K562 (cell line): ENCODE measurements at regions not wholly inside any gene's neighbourhood (a gene's known extent, or its start where the extent isn't known, plus 50 kb on each side); places are given as distances from the start of the nearest gene placed in this dataset.
A peak's percentile ranks its signal among the peaks of the same experiment; 100 is the strongest.

Source experiments
- ARHGAP35 ChIP-seq: fragments of 450-650 bp; IDR thresholded peaks from 2 replicates; pipeline ENCODE4 v1.6.1; 2018; ENCODE audit not compliant: partially characterized antibody
- BRD4 ChIP-seq: fragments of 200-600 bp; sonication (generic); IDR thresholded peaks from 2 replicates; pipeline ENCODE4 v1.6.1; 2017; ENCODE audit warnings: inconsistent platforms
- CBFA2T3 ChIP-seq: fragments of 450-650 bp; IDR thresholded peaks from 2 replicates; pipeline ENCODE4 v1.6.1; 2017
- CBX5 ChIP-seq: IDR thresholded peaks from 2 replicates; pipeline ENCODE4 v1.6.1; 2014; ENCODE audit warnings: low read depth, borderline replicate concordance
- HDAC8 ChIP-seq: fragments of 450-650 bp; IDR thresholded peaks from 2 replicates; pipeline ENCODE4 v1.6.1; 2016; ENCODE audit warnings: mild to moderate bottlenecking, missing genetic modification characterization, moderate library complexity, missing compliant biosample characterization
- HEY1 ChIP-seq: fragments of 250-450 bp; sonication (Bioruptor Pico); IDR thresholded peaks from 2 replicates; pipeline ENCODE4 v1.5.0; 2020; ENCODE audit warnings: mild to moderate bottlenecking, moderate library complexity, borderline replicate concordance
- IRF2 ChIP-seq: sonication (generic); formaldehyde crosslinking; IDR thresholded peaks from 2 replicates; pipeline ENCODE4 v1.8.1; 2022; ENCODE audit warnings: mild to moderate bottlenecking, missing genetic modification reagents
- KLF1 ChIP-seq: fragments of 450-650 bp; IDR thresholded peaks from 2 replicates; pipeline ENCODE4 v1.6.1; 2016; ENCODE audit warnings: missing genetic modification characterization, missing compliant biosample characterization
- MEIS2 ChIP-seq: fragments of 450-650 bp; IDR thresholded peaks from 2 replicates; pipeline ENCODE4 v1.6.1; 2014; ENCODE audit warnings: mild to moderate bottlenecking; ENCODE audit not compliant: partially characterized antibody
- OTX1 ChIP-seq: fragments of 450-650 bp; formaldehyde crosslinking; IDR thresholded peaks from 2 replicates; pipeline ENCODE4 v1.4.0; 2022; ENCODE audit warnings: mild to moderate bottlenecking
- SMAD1 ChIP-seq: fragments of 150-350 bp; IDR thresholded peaks from 2 replicates; pipeline ENCODE4 v1.6.1; 2014; ENCODE audit warnings: low read length, low read depth; ENCODE audit not compliant: partially characterized antibody
- STAG1 ChIP-seq: sonication (generic); formaldehyde crosslinking; IDR thresholded peaks from 2 replicates; pipeline ENCODE4 v1.5.0; 2020; ENCODE audit warnings: missing genetic modification reagents, borderline replicate concordance
- TAF15 ChIP-seq: fragments of 200-400 bp; formaldehyde crosslinking; IDR thresholded peaks from 2 replicates; pipeline ENCODE4 v1.6.1; 2017; ENCODE audit warnings: mild to moderate bottlenecking, low read depth, low read length, moderate library complexity
- ZNF263 ChIP-seq: sonication (generic); formaldehyde crosslinking; IDR thresholded peaks from 2 replicates; pipeline ENCODE4 v1.8.0; 2022; ENCODE audit warnings: mild to moderate bottlenecking, missing genetic modification reagents, borderline replicate concordance
- TF ChIP-seq, protein P1 (sequence below): fragments of 150-350 bp; IDR thresholded peaks from 2 replicates; pipeline ENCODE4 v1.6.1; 2014; ENCODE audit warnings: low read depth, mild to moderate bottlenecking, low read length, borderline replicate concordance
- TF ChIP-seq, protein P2 (sequence below), 2 experiments: IDR thresholded peaks; 2 replicates each; pipeline ENCODE4 v1.6.1; 2011; ENCODE audit warnings: borderline replicate concordance in 1 of 2, control low read depth in 1 of 2, low read depth in 1 of 2, low read length in 1 of 2, mild to moderate bottlenecking in 1 of 2, mixed read lengths in 1 of 2, moderate library complexity in 1 of 2; ENCODE audit not compliant: insufficient read depth in 1 of 2, insufficient read length in 1 of 2, poor library complexity in 1 of 2, severe bottlenecking in 1 of 2; ENCODE audit errors: extremely low read depth in 1 of 2
- TF ChIP-seq, protein P3 (sequence below): fragments of 250-450 bp; sonication (Bioruptor Pico); IDR thresholded peaks from 2 replicates; pipeline ENCODE4 v1.4.0; 2020; ENCODE audit warnings: mild to moderate bottlenecking, moderate library complexity, borderline replicate concordance
- TF ChIP-seq, protein P4 (sequence below): fragments of 250-450 bp; sonication (Bioruptor Pico); IDR thresholded peaks from 2 replicates; pipeline ENCODE4 v1.5.0; 2020; ENCODE audit warnings: mild to moderate bottlenecking
- TF ChIP-seq, protein P5 (sequence below): fragments of 250-450 bp; sonication (Bioruptor Pico); IDR thresholded peaks from 2 replicates; pipeline ENCODE4 v1.8.0; 2021; ENCODE audit warnings: moderate library complexity, mild to moderate bottlenecking, inconsistent platforms

DNA sequence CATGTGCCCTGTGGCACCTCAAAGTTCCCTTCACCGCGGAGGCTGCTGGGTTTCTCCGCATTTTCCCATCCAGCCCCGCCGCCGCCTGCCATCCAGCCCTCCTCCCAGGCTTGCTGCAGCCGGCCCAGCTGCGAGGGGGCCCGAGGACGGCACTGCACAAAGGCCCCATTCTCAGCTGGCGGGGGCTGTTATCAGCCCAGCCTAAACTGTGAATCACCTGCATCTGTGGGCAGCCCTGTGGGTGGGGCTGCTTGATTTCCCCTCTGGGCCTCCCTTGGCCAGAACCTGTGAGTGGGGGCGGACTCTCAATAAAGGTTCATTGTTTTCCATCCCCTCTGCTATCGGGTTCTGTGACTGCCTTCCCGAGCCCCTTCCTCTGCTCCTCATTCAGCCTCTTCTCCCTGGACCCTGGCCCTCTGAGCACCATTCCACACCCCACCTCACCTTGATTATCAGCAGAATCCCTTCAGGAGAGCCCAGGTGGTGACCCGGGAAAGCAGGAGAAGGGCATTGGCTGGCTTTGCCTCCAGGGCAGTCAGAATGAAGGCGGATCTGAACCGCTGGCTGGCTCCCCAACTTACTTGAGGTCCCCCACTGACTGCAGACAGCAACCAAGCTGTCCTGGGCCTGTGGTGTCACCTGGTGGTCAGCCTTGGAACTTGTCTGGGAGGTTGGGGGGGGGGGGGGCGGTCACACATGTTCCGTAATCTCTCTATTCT lies 204.5 kb downstream of the ZFP36L2 start (continued):
- TF ChIP-seq, protein P1, sequence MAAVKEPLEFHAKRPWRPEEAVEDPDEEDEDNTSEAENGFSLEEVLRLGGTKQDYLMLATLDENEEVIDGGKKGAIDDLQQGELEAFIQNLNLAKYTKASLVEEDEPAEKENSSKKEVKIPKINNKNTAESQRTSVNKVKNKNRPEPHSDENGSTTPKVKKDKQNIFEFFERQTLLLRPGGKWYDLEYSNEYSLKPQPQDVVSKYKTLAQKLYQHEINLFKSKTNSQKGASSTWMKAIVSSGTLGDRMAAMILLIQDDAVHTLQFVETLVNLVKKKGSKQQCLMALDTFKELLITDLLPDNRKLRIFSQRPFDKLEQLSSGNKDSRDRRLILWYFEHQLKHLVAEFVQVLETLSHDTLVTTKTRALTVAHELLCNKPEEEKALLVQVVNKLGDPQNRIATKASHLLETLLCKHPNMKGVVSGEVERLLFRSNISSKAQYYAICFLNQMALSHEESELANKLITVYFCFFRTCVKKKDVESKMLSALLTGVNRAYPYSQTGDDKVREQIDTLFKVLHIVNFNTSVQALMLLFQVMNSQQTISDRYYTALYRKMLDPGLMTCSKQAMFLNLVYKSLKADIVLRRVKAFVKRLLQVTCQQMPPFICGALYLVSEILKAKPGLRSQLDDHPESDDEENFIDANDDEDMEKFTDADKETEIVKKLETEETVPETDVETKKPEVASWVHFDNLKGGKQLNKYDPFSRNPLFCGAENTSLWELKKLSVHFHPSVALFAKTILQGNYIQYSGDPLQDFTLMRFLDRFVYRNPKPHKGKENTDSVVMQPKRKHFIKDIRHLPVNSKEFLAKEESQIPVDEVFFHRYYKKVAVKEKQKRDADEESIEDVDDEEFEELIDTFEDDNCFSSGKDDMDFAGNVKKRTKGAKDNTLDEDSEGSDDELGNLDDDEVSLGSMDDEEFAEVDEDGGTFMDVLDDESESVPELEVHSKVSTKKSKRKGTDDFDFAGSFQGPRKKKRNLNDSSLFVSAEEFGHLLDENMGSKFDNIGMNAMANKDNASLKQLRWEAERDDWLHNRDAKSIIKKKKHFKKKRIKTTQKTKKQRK = no peak
- TF ChIP-seq IRF2 (CRISPR knock-in tag) (no peak), CBX5 (peak; percentile 73; the same call in 1 of the 2 replicates), CBFA2T3 (peak; percentile 17; the same call in 1 of the 2 replicates), BRD4 (no peak), KLF1 (tag) (no peak), HEY1 (CRISPR knock-in tag) (no peak), TAF15 (no peak), SMAD1 (no peak), ARHGAP35 (no peak), HDAC8 (tag) (no peak), MEIS2 (no peak), ZNF263 (CRISPR knock-in tag) (no peak), STAG1 (CRISPR knock-in tag) (peak; percentile 47; the same call in 1 of the 2 replicates), OTX1 (CRISPR knock-in tag) (no peak)
- TF ChIP-seq, protein P2, sequence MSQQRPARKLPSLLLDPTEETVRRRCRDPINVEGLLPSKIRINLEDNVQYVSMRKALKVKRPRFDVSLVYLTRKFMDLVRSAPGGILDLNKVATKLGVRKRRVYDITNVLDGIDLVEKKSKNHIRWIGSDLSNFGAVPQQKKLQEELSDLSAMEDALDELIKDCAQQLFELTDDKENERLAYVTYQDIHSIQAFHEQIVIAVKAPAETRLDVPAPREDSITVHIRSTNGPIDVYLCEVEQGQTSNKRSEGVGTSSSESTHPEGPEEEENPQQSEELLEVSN (IDR thresholded peaks at IDR 0.05; ENCODE audit: borderline replicate concordance in 1 of 2, extremely low read depth in 1 of 2, insufficient read depth in 1 of 2, insufficient read length in 1 of 2, low read depth in 1 of 2, low read length in 1 of 2, poor library complexity in 1 of 2, severe bottlenecking in 1 of 2) = no peak
- TF ChIP-seq, protein P3, sequence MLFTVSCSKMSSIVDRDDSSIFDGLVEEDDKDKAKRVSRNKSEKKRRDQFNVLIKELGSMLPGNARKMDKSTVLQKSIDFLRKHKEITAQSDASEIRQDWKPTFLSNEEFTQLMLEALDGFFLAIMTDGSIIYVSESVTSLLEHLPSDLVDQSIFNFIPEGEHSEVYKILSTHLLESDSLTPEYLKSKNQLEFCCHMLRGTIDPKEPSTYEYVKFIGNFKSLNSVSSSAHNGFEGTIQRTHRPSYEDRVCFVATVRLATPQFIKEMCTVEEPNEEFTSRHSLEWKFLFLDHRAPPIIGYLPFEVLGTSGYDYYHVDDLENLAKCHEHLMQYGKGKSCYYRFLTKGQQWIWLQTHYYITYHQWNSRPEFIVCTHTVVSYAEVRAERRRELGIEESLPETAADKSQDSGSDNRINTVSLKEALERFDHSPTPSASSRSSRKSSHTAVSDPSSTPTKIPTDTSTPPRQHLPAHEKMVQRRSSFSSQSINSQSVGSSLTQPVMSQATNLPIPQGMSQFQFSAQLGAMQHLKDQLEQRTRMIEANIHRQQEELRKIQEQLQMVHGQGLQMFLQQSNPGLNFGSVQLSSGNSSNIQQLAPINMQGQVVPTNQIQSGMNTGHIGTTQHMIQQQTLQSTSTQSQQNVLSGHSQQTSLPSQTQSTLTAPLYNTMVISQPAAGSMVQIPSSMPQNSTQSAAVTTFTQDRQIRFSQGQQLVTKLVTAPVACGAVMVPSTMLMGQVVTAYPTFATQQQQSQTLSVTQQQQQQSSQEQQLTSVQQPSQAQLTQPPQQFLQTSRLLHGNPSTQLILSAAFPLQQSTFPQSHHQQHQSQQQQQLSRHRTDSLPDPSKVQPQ (CRISPR knock-in tag) = no peak
- TF ChIP-seq, protein P4, sequence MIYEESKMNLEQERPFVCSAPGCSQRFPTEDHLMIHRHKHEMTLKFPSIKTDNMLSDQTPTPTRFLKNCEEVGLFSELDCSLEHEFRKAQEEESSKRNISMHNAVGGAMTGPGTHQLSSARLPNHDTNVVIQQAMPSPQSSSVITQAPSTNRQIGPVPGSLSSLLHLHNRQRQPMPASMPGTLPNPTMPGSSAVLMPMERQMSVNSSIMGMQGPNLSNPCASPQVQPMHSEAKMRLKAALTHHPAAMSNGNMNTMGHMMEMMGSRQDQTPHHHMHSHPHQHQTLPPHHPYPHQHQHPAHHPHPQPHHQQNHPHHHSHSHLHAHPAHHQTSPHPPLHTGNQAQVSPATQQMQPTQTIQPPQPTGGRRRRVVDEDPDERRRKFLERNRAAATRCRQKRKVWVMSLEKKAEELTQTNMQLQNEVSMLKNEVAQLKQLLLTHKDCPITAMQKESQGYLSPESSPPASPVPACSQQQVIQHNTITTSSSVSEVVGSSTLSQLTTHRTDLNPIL (CRISPR knock-in tag) = no peak
- TF ChIP-seq, protein P5, sequence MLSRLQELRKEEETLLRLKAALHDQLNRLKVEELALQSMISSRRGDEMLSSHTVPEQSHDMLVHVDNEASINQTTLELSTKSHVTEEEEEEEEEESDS = no peak
